GM10248 (cell line): ENCODE measurements at regions not wholly inside any gene's neighbourhood (a gene's known extent, or its start where the extent isn't known, plus 50 kb on each side); places are given as distances from the start of the nearest gene placed in this dataset.

Source experiments
- CTCF ChIA-PET: fragments of 300-600 bp; sonication (Branson Sonifier 250); formaldehyde crosslinking; extraction: SDS; loops from one replicate; lab custom pipeline; 2021; ENCODE audit warnings: antibody characterized with exemption; lab: Yijun Ruan, JAX
- POLR2A ChIA-PET: fragments of 350-650 bp; sonication (Branson Sonifier 250); formaldehyde crosslinking; extraction: SDS; loops from one replicate; lab custom pipeline; 2020; ENCODE audit warnings: antibody characterized with exemption; lab: Yijun Ruan, JAX
- DNase-seq: peaks from one replicate; pipeline ENCODE4 v3.0.0; 2012; ENCODE audit errors: extremely low spot score
- TF ChIP-seq, protein P1 (sequence below): IDR thresholded peaks from 2 replicates; pipeline ENCODE4 v1.5.1; 2012; ENCODE audit warnings: mild to moderate bottlenecking, low read depth; ENCODE audit errors: extremely low read depth, missing control alignments, control extremely low read depth

GRCh38 chr15:46670258-46670657 is 1035.4 kb downstream of the SQOR start:
- CTCF ChIA-PET = interaction anchor here (1.1 to 1.4 kb wide), 2 partner anchors 26 to 42 kb away, joined by 3 read pairs; no protein-coding TSS in a partner anchor
- no peak for DNase-seq
- TF ChIP-seq, protein P1, sequence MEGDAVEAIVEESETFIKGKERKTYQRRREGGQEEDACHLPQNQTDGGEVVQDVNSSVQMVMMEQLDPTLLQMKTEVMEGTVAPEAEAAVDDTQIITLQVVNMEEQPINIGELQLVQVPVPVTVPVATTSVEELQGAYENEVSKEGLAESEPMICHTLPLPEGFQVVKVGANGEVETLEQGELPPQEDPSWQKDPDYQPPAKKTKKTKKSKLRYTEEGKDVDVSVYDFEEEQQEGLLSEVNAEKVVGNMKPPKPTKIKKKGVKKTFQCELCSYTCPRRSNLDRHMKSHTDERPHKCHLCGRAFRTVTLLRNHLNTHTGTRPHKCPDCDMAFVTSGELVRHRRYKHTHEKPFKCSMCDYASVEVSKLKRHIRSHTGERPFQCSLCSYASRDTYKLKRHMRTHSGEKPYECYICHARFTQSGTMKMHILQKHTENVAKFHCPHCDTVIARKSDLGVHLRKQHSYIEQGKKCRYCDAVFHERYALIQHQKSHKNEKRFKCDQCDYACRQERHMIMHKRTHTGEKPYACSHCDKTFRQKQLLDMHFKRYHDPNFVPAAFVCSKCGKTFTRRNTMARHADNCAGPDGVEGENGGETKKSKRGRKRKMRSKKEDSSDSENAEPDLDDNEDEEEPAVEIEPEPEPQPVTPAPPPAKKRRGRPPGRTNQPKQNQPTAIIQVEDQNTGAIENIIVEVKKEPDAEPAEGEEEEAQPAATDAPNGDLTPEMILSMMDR = no peak

DNA sequence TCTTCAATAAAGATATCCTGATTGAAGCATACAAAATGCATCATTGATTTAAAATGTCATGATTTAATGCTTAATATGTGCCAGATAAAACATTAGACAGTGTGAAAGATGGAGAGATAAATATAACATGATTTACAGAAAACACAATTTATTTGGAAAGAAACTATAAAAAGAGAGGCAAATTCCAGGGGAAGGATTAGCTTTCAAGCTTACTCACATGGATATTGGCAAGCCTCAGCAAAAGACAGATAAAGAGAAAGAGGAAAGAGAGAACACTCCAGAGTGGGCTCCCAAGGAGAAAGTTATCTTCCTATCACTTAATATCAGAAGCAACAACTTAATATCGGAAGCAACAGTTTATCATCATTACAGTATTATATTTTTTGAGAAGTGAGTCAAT is 1036.5 kb downstream of the SQOR start:
- CTCF ChIA-PET = interaction anchor here (1.0 kb wide), 1 partner anchor 15 kb away, joined by 3 read pairs; no protein-coding TSS in a partner anchor
- TF ChIP-seq, protein P1 = no peak
- POLR2A ChIA-PET = no interaction called here
- DNase-seq = no peak

More at GRCh38 chr15:46670258-46670657, 1035.4 kb downstream of the SQOR start:
- POLR2A ChIA-PET = no interaction called here

DNA sequence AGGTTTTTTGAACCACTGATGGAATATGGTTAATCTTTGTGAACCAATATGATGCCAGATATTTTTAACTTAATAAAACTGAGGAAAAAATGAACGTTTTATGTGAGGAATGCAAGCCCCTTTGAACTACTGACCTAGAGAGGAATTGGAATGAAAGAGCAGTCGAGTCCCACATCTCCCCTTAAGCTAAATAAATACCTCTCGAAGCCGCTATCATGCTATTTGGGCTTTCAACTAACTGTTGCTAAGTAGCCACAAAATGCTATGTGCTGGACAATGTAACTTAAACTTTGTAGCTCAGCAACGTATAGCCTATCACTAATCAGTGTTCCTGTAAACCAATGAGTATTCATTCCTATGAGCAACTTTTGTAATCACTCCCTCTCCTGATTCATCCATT is 1037.2 kb downstream of the SQOR start:
- no peak for DNase-seq
- ChIA-PET CTCF (interaction anchor here (1.3 kb wide), 1 partner anchor 18 kb away, joined by 3 read pairs; no protein-coding TSS in a partner anchor), POLR2A (no interaction called here)
- TF ChIP-seq, protein P1 = no peak

DNA sequence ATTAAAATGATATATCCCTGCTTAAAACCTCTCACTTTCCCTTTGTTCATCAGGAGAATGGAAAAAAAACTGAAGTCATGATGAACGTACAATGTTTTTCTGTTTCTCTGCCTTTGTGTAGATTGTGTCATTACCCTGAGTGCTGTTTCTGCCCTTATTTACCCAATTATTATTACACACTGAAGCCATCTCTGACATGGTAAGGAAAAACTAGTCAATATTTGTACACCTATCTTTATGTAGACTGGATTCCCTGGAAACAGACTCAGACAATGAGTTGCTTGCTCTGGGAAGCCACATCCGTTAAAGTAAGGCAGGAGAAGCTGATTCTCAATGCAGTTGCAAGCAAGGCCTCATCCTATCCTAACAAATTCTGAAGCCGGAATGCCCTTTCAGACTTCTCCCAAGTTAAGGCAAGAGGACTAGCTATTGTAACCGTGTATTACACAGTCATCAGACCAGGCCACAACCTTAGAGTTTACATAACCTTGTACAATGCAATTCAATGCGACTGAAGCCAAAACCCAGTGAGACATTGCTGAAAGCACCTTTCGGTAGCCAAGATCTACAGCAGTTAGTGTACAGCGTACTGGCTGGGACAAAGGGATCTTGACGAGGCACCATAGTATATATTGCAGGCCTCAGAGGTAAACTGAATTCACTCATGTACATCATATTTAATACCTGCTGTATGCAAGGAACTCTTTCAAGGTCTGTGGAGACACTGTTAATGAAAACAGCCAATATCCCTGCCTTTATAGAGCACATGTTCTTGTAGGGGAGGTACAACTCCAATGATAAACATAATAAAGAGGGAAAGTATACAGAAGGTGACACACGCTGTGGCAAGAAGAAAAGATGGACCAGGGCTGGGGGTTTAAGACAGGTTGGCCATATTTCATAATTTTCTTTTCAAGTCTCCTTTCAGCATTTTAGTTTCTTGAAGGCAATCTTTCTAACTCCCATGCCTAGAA is 1040.8 kb upstream of the SEMA6D start:
- ChIA-PET CTCF (no interaction called here), POLR2A (no interaction called here)
- no peak for DNase-seq
- TF ChIP-seq, protein P1 = no peak

DNA sequence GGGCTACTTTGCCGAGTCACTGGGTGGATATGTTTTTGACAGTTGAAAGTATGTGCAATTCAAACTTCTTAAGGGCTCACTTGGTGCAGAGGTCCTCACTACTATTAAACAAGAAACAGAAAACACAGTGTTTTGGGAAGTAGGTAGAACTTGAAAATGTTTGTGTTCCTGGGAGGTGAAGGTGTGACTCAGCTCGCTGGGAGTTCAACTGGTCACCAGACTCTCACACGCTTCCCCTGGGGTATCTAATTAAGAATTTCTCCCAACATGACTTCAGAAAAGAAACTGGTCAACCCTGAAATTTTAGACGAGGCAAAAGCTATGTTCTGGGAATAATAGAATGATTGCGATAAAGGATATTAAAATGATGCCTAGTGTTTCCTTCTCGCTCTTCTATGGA is 1039.8 kb upstream of the SEMA6D start:
- DNase-seq = no peak
- ChIA-PET CTCF (no interaction called here), POLR2A (no interaction called here)

GRCh38 chr15:46681901-46682300 is 1035.4 kb upstream of the SEMA6D start:
- TF ChIP-seq, protein P1 = no peak
- no peak for DNase-seq
- ChIA-PET POLR2A (no interaction called here), CTCF (no interaction called here)

More for the DNA sequence above, 1039.8 kb upstream of the SEMA6D start:
- TF ChIP-seq, protein P1 = no peak
